ENCODE measurements at regions not wholly inside any gene's neighbourhood (a gene's known extent, or its start where the extent isn't known, plus 50 kb on each side); places are given as distances from the start of the nearest gene placed in this dataset.
"Not testable (repeated sequence)": the region's sequence is repeated elsewhere in the genome, so short reads cannot be mapped to it uniquely, and the experiment has no call there.

DNA sequence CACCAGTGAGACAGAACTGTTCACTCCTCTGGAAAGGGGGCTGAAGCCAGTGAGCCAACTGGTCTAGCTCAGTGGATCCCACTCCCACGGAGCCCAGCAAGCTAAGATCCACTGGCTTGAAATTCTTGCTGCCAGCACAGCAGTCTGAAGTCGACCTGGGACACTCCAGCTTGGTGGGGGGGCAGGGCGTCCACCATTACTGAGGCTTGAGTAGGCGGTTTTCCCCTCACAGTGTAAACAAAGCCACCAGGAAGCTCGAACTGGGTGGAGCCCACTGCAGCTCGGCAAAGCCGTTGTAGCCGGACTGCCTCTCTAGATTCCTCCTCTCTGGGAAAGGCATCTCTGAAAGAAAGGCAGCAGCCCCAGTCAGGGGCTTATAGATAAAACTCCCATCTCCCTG is 52.3 kb upstream of the BBX start:
- not testable (repeated sequence) for DNase-seq

Measured in CD4-positive, alpha-beta T cell treated with Interferon gamma for 1 hour (primary cell).